HG03575 (cell line): ENCODE measurements at regions not wholly inside any gene's neighbourhood (a gene's known extent, or its start where the extent isn't known, plus 50 kb on each side); places are given as distances from the start of the nearest gene placed in this dataset.

Source experiments
- ATAC-seq: cut with Tn5 transposase; IDR thresholded peaks from one replicate; pipeline ENCODE4 v1.9.1; 2021; ENCODE audit not compliant: unreplicated experiment, insufficient number of reproducible peaks, low FRiP score; ENCODE audit errors: extremely low read depth

- ATAC-seq: no peak
Measured at GRCh38 chr21:27690426-27690825, 723.5 kb upstream of the ADAMTS5 start.

GRCh38 chr21:27688773-27689172, 721.9 kb upstream of the ADAMTS5 start:
- ATAC-seq: no peak

GRCh38 chr21:27683292-27683691, 716.4 kb upstream of the ADAMTS5 start:
- ATAC-seq: no peak

GRCh38 chr21:27681841-27682240, 715.0 kb upstream of the ADAMTS5 start:
- ATAC-seq: no peak

- no peak for ATAC-seq
Measured at GRCh38 chr21:27681038-27681437, 714.1 kb upstream of the ADAMTS5 start.

GRCh38 chr21:27680181-27680580, 713.3 kb upstream of the ADAMTS5 start:
- ATAC-seq: no peak

- ATAC-seq: no peak
Measured at GRCh38 chr21:27678511-27678910, 711.6 kb upstream of the ADAMTS5 start.

GRCh38 chr21:27677546-27677945, 710.7 kb upstream of the ADAMTS5 start:
- ATAC-seq: no peak

GRCh38 chr21:27675306-27675705, 708.4 kb upstream of the ADAMTS5 start:
- ATAC-seq: no peak

- ATAC-seq: no peak
Measured at GRCh38 chr21:27674041-27674615, 707.2 kb upstream of the ADAMTS5 start.

- no peak for ATAC-seq
Measured at GRCh38 chr21:27673581-27673980, 706.7 kb upstream of the ADAMTS5 start.

GRCh38 chr21:27671207-27671606, 704.3 kb upstream of the ADAMTS5 start:
- ATAC-seq: no peak

- no peak for ATAC-seq
Measured at GRCh38 chr21:27653481-27653880, 686.6 kb upstream of the ADAMTS5 start.

GRCh38 chr21:27649762-27650161, 682.9 kb upstream of the ADAMTS5 start:
- ATAC-seq: no peak

GRCh38 chr21:27649323-27649722, 682.4 kb upstream of the ADAMTS5 start:
- no peak for ATAC-seq

- ATAC-seq: no peak
Measured at GRCh38 chr21:27648560-27648959, 681.7 kb upstream of the ADAMTS5 start.

- ATAC-seq: no peak
Measured at GRCh38 chr21:27647921-27648320, 681.0 kb upstream of the ADAMTS5 start.

- ATAC-seq: no peak
Measured at GRCh38 chr21:27647401-27647800, 680.5 kb upstream of the ADAMTS5 start.

- ATAC-seq: no peak
Measured at GRCh38 chr21:27646691-27647090, 679.8 kb upstream of the ADAMTS5 start.

- no peak for ATAC-seq
Measured at GRCh38 chr21:27646056-27646455, 679.2 kb upstream of the ADAMTS5 start.

GRCh38 chr21:27645285-27645684, 678.4 kb upstream of the ADAMTS5 start:
- no peak for ATAC-seq
